ENCODE measurements at regions not wholly inside any gene's neighbourhood (a gene's known extent, or its start where the extent isn't known, plus 50 kb on each side); places are given as distances from the start of the nearest gene placed in this dataset.

DNA sequence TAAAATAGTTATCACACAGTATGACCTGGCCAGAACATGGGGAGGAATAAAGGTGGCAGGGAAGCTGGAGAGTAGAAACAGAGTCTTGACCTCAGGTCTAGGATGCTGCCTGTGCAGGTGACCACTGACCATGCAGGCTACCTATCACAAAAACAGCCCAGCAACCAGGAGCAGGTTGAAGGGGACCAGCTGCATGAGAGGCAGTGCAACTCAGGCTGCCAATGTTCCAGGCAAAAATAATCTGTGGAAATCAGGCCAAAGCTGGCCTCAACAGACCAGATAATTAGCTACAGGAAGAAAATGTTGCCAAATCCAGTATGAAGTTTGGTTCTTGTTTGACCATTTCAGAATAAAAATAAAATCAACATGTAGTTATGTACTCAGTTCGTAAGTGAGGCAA lies 72.6 kb downstream of the PDE6H start:
- TF ChIP-seq, protein P1, sequence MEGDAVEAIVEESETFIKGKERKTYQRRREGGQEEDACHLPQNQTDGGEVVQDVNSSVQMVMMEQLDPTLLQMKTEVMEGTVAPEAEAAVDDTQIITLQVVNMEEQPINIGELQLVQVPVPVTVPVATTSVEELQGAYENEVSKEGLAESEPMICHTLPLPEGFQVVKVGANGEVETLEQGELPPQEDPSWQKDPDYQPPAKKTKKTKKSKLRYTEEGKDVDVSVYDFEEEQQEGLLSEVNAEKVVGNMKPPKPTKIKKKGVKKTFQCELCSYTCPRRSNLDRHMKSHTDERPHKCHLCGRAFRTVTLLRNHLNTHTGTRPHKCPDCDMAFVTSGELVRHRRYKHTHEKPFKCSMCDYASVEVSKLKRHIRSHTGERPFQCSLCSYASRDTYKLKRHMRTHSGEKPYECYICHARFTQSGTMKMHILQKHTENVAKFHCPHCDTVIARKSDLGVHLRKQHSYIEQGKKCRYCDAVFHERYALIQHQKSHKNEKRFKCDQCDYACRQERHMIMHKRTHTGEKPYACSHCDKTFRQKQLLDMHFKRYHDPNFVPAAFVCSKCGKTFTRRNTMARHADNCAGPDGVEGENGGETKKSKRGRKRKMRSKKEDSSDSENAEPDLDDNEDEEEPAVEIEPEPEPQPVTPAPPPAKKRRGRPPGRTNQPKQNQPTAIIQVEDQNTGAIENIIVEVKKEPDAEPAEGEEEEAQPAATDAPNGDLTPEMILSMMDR (conservative IDR thresholded peaks at IDR 0.05 in 1 of 2, IDR thresholded peaks at IDR 0.05 in 1 of 2; ENCODE audit: low read depth in 1 of 2, low read length in 2 of 2) = no peak
- no peak for TF ChIP-seq EZH2 (IDR thresholded peaks at IDR 0.05; ENCODE audit: low read length, missing control alignments)
